Retinal pigment epithelial cell (primary cell): ENCODE measurements at regions not wholly inside any gene's neighbourhood (a gene's known extent, or its start where the extent isn't known, plus 50 kb on each side); places are given as distances from the start of the nearest gene placed in this dataset.

Experiments used
- DNase-seq: peaks from one replicate; pipeline ENCODE4 v3.0.0-alpha.2; 2010; ENCODE audit warnings: low read depth
- H3K4me3 ChIP-seq: 2 replicates; pipeline ENCODE4 v1.5.1; 2011; ENCODE audit warnings: mild to moderate bottlenecking, low read length, control low read depth, moderate library complexity
- TF ChIP-seq, protein P1 (sequence below): conservative IDR thresholded peaks from 2 replicates; pipeline ENCODE4 v1.5.1; 2011; ENCODE audit warnings: low read depth, low read length, control low read depth, inconsistent platforms

DNA sequence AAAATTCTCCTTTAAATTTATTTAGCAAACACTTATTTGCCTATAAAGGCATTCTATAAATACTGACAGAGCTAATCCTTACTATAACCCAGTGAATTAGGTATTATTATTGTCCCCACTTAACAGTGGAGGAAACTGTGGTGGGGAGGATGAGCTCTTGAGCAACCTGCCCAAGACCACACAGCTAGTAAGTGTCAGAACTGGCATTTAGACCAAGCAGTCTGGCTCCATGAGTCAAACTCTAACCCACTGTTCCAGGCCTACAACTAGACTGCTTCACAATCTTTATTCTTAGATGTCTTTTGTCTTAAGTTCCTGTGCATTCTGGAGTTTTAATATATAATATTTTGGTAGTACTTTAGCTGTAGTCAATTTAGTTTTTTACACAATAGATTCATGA lies 530.8 kb downstream of the BCKDHB start:
- TF ChIP-seq, protein P1, sequence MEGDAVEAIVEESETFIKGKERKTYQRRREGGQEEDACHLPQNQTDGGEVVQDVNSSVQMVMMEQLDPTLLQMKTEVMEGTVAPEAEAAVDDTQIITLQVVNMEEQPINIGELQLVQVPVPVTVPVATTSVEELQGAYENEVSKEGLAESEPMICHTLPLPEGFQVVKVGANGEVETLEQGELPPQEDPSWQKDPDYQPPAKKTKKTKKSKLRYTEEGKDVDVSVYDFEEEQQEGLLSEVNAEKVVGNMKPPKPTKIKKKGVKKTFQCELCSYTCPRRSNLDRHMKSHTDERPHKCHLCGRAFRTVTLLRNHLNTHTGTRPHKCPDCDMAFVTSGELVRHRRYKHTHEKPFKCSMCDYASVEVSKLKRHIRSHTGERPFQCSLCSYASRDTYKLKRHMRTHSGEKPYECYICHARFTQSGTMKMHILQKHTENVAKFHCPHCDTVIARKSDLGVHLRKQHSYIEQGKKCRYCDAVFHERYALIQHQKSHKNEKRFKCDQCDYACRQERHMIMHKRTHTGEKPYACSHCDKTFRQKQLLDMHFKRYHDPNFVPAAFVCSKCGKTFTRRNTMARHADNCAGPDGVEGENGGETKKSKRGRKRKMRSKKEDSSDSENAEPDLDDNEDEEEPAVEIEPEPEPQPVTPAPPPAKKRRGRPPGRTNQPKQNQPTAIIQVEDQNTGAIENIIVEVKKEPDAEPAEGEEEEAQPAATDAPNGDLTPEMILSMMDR: no peak
- H3K4me3 ChIP-seq: no peak overlapping the region
- DNase-seq: no peak

DNA sequence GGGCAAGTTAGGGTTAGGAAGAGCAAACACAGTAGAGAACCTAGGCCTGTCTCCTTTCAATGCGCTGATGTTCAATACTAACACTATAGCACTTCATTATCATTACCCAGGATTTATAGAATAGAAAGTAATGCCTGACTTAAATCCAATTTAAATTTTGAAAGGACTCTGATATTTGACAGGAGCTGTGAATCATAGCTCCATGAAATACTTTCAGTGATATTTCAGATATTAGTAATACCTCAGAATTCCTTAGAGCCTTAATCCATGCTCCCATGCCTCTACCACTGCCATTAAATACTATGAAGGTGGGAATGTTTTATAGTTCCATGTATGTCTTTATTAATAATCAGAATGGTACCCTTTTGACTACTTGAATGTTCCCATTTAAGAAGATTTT lies 530.2 kb downstream of the BCKDHB start:
- peak; percentile 61 for DNase-seq
- TF ChIP-seq, protein P1: no peak
- no peak overlapping the region for H3K4me3 ChIP-seq

DNA sequence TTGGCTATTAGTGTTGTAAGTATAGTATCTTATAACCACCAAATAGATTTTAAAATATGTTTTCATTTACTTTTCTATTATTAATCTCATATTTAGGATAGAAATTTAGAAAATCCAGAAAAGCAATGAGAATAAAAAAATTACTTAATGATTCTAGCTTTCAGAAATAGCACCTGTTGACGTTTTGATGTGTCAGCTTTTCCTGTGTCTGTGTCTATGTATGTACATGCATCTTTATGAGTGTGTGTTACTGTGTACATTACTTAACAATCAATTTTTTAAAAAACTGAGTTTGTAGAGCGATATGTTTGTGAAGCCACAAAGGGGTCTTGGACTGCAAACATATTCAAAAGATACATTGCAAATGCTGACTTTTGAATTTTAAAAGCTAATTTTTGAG lies 526.9 kb downstream of the BCKDHB start:
- DNase-seq: no peak
- TF ChIP-seq, protein P1: no peak

DNA sequence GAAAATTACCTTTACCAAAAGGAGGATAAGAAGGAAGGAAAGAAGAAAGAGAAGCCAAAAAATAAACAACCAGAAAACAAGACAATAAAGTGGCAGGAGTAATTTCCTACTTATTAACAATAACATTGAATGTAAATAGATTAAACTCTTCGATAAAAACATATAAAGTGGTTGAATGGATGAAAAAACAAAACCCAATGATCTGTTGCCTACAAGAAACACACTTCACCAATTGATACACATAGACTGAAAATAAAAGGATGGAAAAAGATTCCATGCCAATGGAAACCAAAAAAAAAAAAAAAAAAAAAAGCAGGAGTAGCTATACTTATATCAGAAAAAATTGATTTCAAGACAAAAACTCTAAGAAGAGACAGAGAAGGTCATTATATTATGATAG lies 518.9 kb downstream of the BCKDHB start:
- TF ChIP-seq, protein P1: no peak
- DNase-seq: no peak
- H3K4me3 ChIP-seq: no peak overlapping the region

More for the DNA sequence above, 526.9 kb downstream of the BCKDHB start:
- no peak overlapping the region for H3K4me3 ChIP-seq

DNA sequence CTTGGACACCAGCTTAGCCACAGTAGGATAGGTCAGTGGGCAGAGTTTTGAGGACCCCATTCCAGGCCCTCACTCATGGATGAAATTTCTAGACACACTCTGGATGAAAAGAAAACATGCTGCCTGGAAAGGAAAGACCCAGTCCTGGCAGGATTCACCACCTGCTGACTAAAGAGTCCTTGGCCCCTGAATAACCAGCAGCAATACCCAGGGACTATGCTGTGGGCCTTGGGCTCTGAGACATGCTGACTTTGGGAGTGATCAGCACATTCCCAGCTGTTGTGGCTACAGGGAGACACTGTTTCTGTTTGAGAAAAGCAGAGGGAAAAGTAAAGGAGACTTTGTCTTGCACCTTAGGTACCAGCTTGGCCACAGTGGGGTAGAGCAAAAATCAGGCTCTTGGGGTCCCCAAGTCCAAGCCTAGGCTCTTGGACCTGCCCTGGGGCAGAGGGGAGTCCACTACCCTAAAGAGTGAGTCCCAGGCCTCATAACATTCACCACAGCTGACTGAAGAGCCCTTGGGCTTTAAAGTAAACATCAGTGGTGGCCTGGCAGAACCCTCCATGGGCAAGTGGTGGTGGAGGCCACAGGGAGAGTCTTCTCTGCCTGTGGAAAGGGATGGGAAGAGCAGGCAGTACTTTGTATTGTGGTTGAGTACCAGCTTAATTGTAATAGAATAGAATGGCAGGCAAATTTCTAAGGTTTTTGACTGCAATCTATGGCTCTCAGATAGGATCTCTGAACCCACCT lies 516.8 kb downstream of the BCKDHB start:
- TF ChIP-seq, protein P1: no peak
- no peak for DNase-seq

DNA sequence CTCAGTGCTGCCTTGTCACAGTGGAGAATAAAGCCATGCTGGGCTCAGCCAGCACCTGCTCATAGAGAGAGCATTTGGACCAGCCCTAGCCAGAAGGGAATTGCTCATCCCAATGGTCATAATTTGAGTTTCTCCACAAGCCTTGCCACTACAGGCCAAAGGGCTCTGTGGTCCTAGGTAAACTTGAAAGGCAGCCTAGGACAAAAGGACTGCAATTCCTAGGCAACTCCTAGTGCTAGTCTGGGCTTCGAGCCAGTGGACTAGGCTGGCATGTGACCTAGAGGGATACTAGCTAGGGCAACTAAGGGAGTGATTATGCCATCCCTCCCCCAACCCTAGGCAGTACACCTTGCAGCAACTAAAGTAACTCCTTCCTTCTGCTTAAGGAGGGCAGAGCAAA lies 516.2 kb downstream of the BCKDHB start:
- DNase-seq: peak; percentile 68
- TF ChIP-seq, protein P1: no peak
- H3K4me3 ChIP-seq: no peak overlapping the region

More for the DNA sequence above, 516.8 kb downstream of the BCKDHB start:
- H3K4me3 ChIP-seq: no peak overlapping the region

DNA sequence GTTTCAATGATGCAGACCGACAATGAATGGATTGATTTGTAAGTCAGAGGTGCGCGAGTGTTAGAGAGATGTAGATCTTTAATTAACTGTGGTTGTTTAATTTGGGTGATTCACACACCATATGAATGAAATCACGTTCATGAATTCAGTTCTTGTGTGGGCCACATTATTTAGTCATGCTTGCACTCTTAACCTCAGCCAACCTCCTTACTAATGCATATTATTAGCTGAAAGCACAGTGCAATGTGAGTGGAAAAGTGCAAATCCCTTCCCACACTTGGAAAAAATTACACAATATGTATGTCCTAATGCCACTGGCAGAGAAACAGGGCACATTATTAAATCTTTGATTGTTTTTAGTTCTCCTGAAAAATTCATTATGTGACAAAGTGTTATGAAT lies 512.5 kb downstream of the BCKDHB start:
- peak; percentile 69 for DNase-seq
- no peak overlapping the region for H3K4me3 ChIP-seq
- TF ChIP-seq, protein P1: no peak
